Activated CD8-positive, alpha-beta T cell treated with anti-CD3 and anti-CD28 coated beads, Interleukin-2, amount 10 ng/mL, durations not matched to agents 7 days and 5 days (primary cell): ENCODE measurements at regions not wholly inside any gene's neighbourhood (a gene's known extent, or its start where the extent isn't known, plus 50 kb on each side); places are given as distances from the start of the nearest gene placed in this dataset.
"Not testable (repeated sequence)": the region's sequence is repeated elsewhere in the genome, so short reads cannot be mapped to it uniquely, and the experiment has no call there.

Source experiments
- ATAC-seq: fragments of 150-1000 bp; cut with Tn5 transposase; one replicate; pipeline ENCODE4 v1.10.0; 2021; ENCODE audit warnings: moderate library complexity
- CTCF ChIA-PET: fragments of 350-600 bp; sonication (Branson Sonifier 250); formaldehyde crosslinking; loops from one replicate; lab custom pipeline; 2021; ENCODE audit warnings: antibody characterized with exemption; lab: Charles Lee
- POLR2A ChIA-PET: fragments of 350-600 bp; sonication (Branson Sonifier 250); formaldehyde crosslinking; loops from one replicate; lab custom pipeline; 2021; ENCODE audit warnings: antibody characterized with exemption; lab: Charles Lee
- DNase-seq: peaks from one replicate; pipeline ENCODE4 v3.0.0-alpha.2; 2020
- H3K27ac Mint-ChIP-seq: one replicate; pipeline ENCODE4 v1.8.0; 2021; ENCODE audit warnings: mild to moderate bottlenecking, mixed read lengths
- H3K27me3 Mint-ChIP-seq: one replicate; pipeline ENCODE4 v1.8.0; 2021; ENCODE audit warnings: low read depth, mixed read lengths
- H3K36me3 Mint-ChIP-seq: one replicate; pipeline ENCODE4 v1.8.0; 2021; ENCODE audit warnings: low read depth, mixed read lengths
- H3K4me1 Mint-ChIP-seq: one replicate; pipeline ENCODE4 v1.8.0; 2021; ENCODE audit warnings: low read depth, mixed read lengths
- H3K4me3 Mint-ChIP-seq: one replicate; pipeline ENCODE4 v1.8.0; 2021; ENCODE audit warnings: mild to moderate bottlenecking, mixed read lengths
- H3K9me3 Mint-ChIP-seq: one replicate; pipeline ENCODE4 v1.8.0; 2022; ENCODE audit warnings: mixed read lengths; ENCODE audit not compliant: insufficient read depth

GRCh38 chr10:7108141-7108540 is 302.7 kb downstream of the SFMBT2 start:
- ChIA-PET CTCF (no interaction called here), POLR2A (no interaction called here)
- ATAC-seq, result no peak
- H3K27me3 Mint-ChIP-seq, result peaks cover 7% of the 10 kb centered on the region
- H3K4me1 Mint-ChIP-seq, result peaks cover 5% of the 10 kb centered on the region
- no peaks in the 10 kb centered on the region for H3K9me3 Mint-ChIP-seq
- no peak for DNase-seq
- no peak overlapping the region for H3K4me3 Mint-ChIP-seq
- no peaks in the 10 kb centered on the region for H3K36me3 Mint-ChIP-seq
- H3K27ac Mint-ChIP-seq, result no peak overlapping the region

- CTCF ChIA-PET, result no interaction called here
- H3K27ac Mint-ChIP-seq, result no peak overlapping the region
- peaks cover 5% of the 10 kb centered on the region for H3K4me1 Mint-ChIP-seq
- no peaks in the 10 kb centered on the region for H3K9me3 Mint-ChIP-seq
- DNase-seq, result no peak
- POLR2A ChIA-PET, result no interaction called here
- H3K36me3 Mint-ChIP-seq, result no peaks in the 10 kb centered on the region
- peaks cover 7% of the 10 kb centered on the region for H3K27me3 Mint-ChIP-seq
- no peak for ATAC-seq
- H3K4me3 Mint-ChIP-seq, result no peak overlapping the region
These were observed 303.5 kb downstream of the SFMBT2 start for GRCh38 chr10:7107285-7107684.

- H3K27ac Mint-ChIP-seq, CTCF ChIA-PET, H3K4me3 Mint-ChIP-seq, POLR2A ChIA-PET, H3K36me3 Mint-ChIP-seq, H3K4me1 Mint-ChIP-seq, DNase-seq, H3K9me3 Mint-ChIP-seq, ATAC-seq, H3K27me3 Mint-ChIP-seq: not testable (repeated sequence)
These were observed 306.5 kb downstream of the SFMBT2 start for GRCh38 chr10:7104379-7104778.

GRCh38 chr10:7102557-7103349 is 308.1 kb downstream of the SFMBT2 start:
- no peak for DNase-seq
- ChIA-PET CTCF (interaction anchor here (0.8 to 1.7 kb wide), 3 partner anchors 19 to 185 kb away, joined by 3 to 5 read pairs (median 5); no protein-coding TSS in a partner anchor), POLR2A (no interaction called here)
- Mint-ChIP-seq H3K27ac (no peak overlapping the region), H3K9me3 (no peaks in the 10 kb centered on the region), H3K4me3 (no peak overlapping the region), H3K36me3 (no peaks in the 10 kb centered on the region), H3K27me3 (peaks cover 8% of the 10 kb centered on the region), H3K4me1 (peaks cover 5% of the 10 kb centered on the region)
- no peak for ATAC-seq

GRCh38 chr10:7102084-7102483 is 308.8 kb downstream of the SFMBT2 start:
- DNase-seq (no peak), ATAC-seq (no peak)
- H3K27ac Mint-ChIP-seq, result no peak overlapping the region
- H3K4me3 Mint-ChIP-seq, result no peak overlapping the region
- H3K36me3 Mint-ChIP-seq, result no peaks in the 10 kb centered on the region
- H3K27me3 Mint-ChIP-seq, result peaks cover 8% of the 10 kb centered on the region
- no peaks in the 10 kb centered on the region for H3K9me3 Mint-ChIP-seq
- peaks cover 5% of the 10 kb centered on the region for H3K4me1 Mint-ChIP-seq
- CTCF ChIA-PET, result interaction anchor here (0.6 to 1.7 kb wide), 6 partner anchors 19 to 1724 kb away, joined by 3 to 5 read pairs (median 4); no protein-coding TSS in a partner anchor
- POLR2A ChIA-PET, result no interaction called here

GRCh38 chr10:7101451-7101850 is 309.4 kb downstream of the SFMBT2 start:
- Mint-ChIP-seq H3K4me3 (no peak overlapping the region), H3K36me3 (no peaks in the 10 kb centered on the region), H3K27ac (no peak overlapping the region), H3K27me3 (peaks cover 8% of the 10 kb centered on the region), H3K9me3 (no peaks in the 10 kb centered on the region), H3K4me1 (peaks cover 5% of the 10 kb centered on the region)
- ATAC-seq (no peak), DNase-seq (no peak)
- CTCF ChIA-PET, result interaction anchor here (0.7 to 1.7 kb wide), 5 partner anchors 20 to 1724 kb away, joined by 3 to 5 read pairs (median 4); no protein-coding TSS in a partner anchor
- POLR2A ChIA-PET, result no interaction called here

- no peak overlapping the region for H3K4me3 Mint-ChIP-seq
- POLR2A ChIA-PET, result interaction anchor here (1.2 kb wide), 1 partner anchor 15 kb away, joined by 3 read pairs; no protein-coding TSS in a partner anchor
- peaks cover 8% of the 10 kb centered on the region for H3K27me3 Mint-ChIP-seq
- H3K4me1 Mint-ChIP-seq, result no peaks in the 10 kb centered on the region
- no peaks in the 10 kb centered on the region for H3K36me3 Mint-ChIP-seq
- no peak for DNase-seq
- no peaks in the 10 kb centered on the region for H3K9me3 Mint-ChIP-seq
- CTCF ChIA-PET, result no interaction called here
- no peak for ATAC-seq
- no peak overlapping the region for H3K27ac Mint-ChIP-seq
These were observed 310.7 kb downstream of the SFMBT2 start for GRCh38 chr10:7100032-7100702.

- CTCF ChIA-PET, result no interaction called here
- ATAC-seq, result no peak
- H3K27ac Mint-ChIP-seq, result no peak overlapping the region
- POLR2A ChIA-PET, result no interaction called here
- no peak for DNase-seq
- H3K4me1 Mint-ChIP-seq, result no peaks in the 10 kb centered on the region
- no peaks in the 10 kb centered on the region for H3K36me3 Mint-ChIP-seq
- peaks cover 3% of the 10 kb centered on the region for H3K27me3 Mint-ChIP-seq
- H3K9me3 Mint-ChIP-seq, result no peaks in the 10 kb centered on the region
- no peak overlapping the region for H3K4me3 Mint-ChIP-seq
These were observed 312.6 kb downstream of the SFMBT2 start for GRCh38 chr10:7098160-7098762.

GRCh38 chr10:7094781-7095180 is 316.1 kb downstream of the SFMBT2 start:
- ChIA-PET CTCF (no interaction called here), POLR2A (no interaction called here)
- no peak overlapping the region for H3K27ac Mint-ChIP-seq
- H3K4me3 Mint-ChIP-seq, result no peak overlapping the region
- no peaks in the 10 kb centered on the region for H3K27me3 Mint-ChIP-seq
- no peaks in the 10 kb centered on the region for H3K4me1 Mint-ChIP-seq
- no peak for ATAC-seq
- no peaks in the 10 kb centered on the region for H3K9me3 Mint-ChIP-seq
- H3K36me3 Mint-ChIP-seq, result no peaks in the 10 kb centered on the region
- no peak for DNase-seq

GRCh38 chr10:7093368-7093767 is 317.5 kb downstream of the SFMBT2 start:
- POLR2A ChIA-PET, result no interaction called here
- Mint-ChIP-seq H3K4me1 (no peaks in the 10 kb centered on the region), H3K36me3 (no peaks in the 10 kb centered on the region), H3K27ac (no peak overlapping the region), H3K27me3 (peaks cover 2% of the 10 kb centered on the region), H3K4me3 (no peak overlapping the region), H3K9me3 (no peaks in the 10 kb centered on the region)
- no peak for DNase-seq
- no peak for ATAC-seq
- CTCF ChIA-PET, result no interaction called here

GRCh38 chr10:7092603-7093002 is 318.2 kb downstream of the SFMBT2 start:
- ChIA-PET POLR2A (no interaction called here), CTCF (interaction anchor here (0.8 kb wide), 1 partner anchor 173 kb away, joined by 3 read pairs; no protein-coding TSS in a partner anchor)
- Mint-ChIP-seq H3K27me3 (peaks cover 2% of the 10 kb centered on the region), H3K36me3 (no peaks in the 10 kb centered on the region), H3K27ac (no peak overlapping the region), H3K4me1 (no peaks in the 10 kb centered on the region), H3K4me3 (no peak overlapping the region), H3K9me3 (no peaks in the 10 kb centered on the region)
- ATAC-seq (no peak), DNase-seq (no peak)

GRCh38 chr10:7090529-7090928 is 320.3 kb downstream of the SFMBT2 start:
- DNase-seq (no peak), ATAC-seq (no peak)
- Mint-ChIP-seq H3K4me3 (no peak overlapping the region), H3K27me3 (peaks cover 2% of the 10 kb centered on the region), H3K27ac (no peak overlapping the region), H3K4me1 (no peaks in the 10 kb centered on the region), H3K9me3 (no peaks in the 10 kb centered on the region), H3K36me3 (no peaks in the 10 kb centered on the region)
- CTCF ChIA-PET, result interaction anchor here (1.4 to 2.2 kb wide), 3 partner anchors 31 to 172 kb away, joined by 6 to 9 read pairs (median 7); no protein-coding TSS in a partner anchor
- POLR2A ChIA-PET, result no interaction called here
